Fibroblast of the aortic adventitia (primary cell): ENCODE measurements at regions not wholly inside any gene's neighbourhood (a gene's known extent, or its start where the extent isn't known, plus 50 kb on each side); places are given as distances from the start of the nearest gene placed in this dataset.
A peak's percentile ranks its signal among the peaks of the same experiment; 100 is the strongest.

Source experiments
- DNase-seq: peaks from one replicate; pipeline ENCODE4 v3.0.0-alpha.2; 2010; ENCODE audit warnings: low read depth
- H3K4me3 ChIP-seq: 2 replicates; pipeline ENCODE4 v1.5.1; 2011; ENCODE audit warnings: low read depth, mild to moderate bottlenecking, control low read depth, low read length, moderate library complexity
- TF ChIP-seq, protein P1 (sequence below): IDR thresholded peaks from 2 replicates; pipeline ENCODE4 v1.5.1; 2011; ENCODE audit warnings: mild to moderate bottlenecking, low read length, control low read depth, inconsistent platforms; ENCODE audit not compliant: insufficient read depth

DNA sequence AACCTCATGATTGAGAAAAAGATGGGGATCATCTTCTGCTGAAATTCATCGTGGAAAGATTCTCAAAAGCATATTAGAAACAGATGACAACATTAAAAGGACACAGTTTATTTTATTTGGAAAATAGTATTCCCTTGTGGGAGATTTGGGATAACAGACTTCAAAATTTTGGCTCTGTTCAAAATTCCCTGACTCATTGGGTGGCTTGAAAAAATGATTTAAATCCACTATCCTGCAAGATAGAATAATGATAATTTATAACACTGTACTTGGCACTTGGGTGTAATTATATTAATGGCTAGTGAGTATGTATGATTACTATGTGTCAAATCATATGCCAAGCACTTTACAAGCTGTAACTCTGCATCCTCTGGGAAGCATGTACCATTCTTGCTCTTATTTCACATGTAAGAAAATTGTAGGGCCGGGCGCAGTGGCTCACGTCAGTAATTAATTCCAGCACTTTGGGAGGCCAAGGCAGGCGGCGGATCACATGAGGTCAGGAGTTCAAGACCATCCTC lies 128.8 kb downstream of the LMNTD1 start:
- H3K4me3 ChIP-seq = no peak overlapping the region
- TF ChIP-seq, protein P1, sequence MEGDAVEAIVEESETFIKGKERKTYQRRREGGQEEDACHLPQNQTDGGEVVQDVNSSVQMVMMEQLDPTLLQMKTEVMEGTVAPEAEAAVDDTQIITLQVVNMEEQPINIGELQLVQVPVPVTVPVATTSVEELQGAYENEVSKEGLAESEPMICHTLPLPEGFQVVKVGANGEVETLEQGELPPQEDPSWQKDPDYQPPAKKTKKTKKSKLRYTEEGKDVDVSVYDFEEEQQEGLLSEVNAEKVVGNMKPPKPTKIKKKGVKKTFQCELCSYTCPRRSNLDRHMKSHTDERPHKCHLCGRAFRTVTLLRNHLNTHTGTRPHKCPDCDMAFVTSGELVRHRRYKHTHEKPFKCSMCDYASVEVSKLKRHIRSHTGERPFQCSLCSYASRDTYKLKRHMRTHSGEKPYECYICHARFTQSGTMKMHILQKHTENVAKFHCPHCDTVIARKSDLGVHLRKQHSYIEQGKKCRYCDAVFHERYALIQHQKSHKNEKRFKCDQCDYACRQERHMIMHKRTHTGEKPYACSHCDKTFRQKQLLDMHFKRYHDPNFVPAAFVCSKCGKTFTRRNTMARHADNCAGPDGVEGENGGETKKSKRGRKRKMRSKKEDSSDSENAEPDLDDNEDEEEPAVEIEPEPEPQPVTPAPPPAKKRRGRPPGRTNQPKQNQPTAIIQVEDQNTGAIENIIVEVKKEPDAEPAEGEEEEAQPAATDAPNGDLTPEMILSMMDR = no peak
- peak; percentile 90 for DNase-seq

DNA sequence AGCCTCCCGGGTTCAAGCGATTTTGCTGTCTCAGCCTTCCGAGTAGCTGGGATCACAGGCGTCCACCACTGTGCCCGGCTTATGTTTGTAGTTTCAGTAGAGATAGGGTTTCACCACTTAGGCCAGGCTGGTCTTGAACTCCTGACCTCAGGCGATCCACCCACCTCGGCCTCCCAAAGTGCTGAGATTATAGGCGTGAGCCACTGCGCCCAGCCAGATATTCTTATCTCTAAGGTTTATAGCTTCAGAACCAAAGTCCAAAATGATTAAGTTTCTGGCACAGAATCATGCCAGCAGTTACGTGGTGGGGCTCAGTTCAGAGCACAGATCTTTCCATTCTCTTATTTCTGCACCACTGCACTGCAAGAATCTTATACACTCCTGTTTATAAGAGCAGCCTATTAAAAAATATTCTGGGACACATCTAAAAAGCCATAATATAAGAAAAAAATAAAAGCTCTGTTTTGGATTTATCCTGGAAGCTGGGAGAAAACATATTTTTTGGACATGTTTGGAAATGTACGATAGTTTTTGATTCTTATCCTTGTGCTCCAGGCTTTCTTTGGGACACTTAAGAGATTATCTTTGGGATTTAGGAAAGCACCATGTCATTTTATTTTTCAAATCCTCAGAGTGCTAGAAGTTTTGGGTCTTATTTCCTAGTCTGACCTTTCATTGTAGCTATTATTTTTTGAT lies 129.6 kb downstream of the LMNTD1 start:
- peak; percentile 80 for DNase-seq
- no peak overlapping the region for H3K4me3 ChIP-seq
- TF ChIP-seq, protein P1 = no peak

DNA sequence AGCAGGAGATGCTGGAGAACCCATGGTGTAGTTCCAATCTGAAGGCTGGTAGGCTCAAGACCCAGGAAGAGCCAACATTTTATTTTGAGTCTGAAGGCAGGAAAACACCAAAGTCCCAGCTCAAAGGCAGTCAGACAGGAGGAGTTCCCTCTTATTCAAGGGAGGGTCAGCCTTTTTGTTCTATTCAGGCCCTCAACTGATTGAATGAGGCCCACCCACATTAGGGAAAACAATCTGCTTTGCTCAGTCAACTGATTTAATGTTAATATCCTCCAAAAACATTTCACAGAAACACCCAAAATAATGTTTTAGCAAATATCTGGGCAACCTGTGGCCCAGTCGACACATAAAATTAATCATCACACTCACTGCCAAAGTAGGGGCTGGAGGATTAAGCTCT lies 130.8 kb downstream of the LMNTD1 start:
- no peak overlapping the region for H3K4me3 ChIP-seq
- no peak for DNase-seq
- TF ChIP-seq, protein P1 = no peak

DNA sequence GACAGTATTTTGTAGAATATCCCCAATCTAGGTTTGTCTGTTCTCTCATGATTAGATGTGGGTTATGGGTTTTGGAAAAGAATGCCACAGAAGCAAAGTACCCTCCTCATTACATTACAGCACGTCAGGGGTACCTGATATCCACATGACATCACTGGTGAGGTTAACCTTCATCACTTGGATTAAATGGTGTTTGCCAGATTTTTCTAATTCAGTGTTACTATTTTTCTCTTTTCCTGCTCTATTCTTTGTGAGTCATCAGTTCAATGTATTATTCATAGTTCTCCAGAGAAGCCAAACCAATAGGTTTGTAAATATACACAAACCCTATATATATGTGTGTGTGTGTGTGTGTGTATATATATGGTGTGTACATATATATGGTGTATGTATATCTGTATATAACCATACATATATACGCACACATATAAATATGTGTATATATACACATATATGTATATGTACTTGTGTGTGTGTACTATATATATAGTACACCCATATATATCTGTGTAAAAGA lies 131.4 kb downstream of the LMNTD1 start:
- DNase-seq = peak; percentile 34
- no peak overlapping the region for H3K4me3 ChIP-seq
- TF ChIP-seq, protein P1 = no peak

DNA sequence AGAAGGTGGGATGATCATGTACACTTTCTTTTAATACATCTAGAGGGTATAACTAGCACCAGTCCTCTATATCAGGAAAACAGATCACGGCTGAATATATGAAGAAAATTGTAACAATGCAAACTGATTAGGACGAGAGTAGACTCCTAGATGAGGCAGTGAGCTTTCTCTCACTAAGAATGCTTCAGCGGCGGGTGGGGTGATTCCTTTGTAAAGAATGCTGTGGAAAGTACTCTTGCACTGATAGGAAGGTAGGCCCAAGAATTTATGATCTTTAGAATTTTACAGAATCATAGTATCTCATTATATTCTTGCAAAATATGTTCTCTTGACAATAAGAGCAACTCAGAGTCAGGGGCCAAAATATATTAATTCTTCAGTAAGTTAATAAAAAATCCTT lies 133.0 kb downstream of the LMNTD1 start:
- TF ChIP-seq, protein P1 = no peak
- DNase-seq = no peak
- no peak overlapping the region for H3K4me3 ChIP-seq

DNA sequence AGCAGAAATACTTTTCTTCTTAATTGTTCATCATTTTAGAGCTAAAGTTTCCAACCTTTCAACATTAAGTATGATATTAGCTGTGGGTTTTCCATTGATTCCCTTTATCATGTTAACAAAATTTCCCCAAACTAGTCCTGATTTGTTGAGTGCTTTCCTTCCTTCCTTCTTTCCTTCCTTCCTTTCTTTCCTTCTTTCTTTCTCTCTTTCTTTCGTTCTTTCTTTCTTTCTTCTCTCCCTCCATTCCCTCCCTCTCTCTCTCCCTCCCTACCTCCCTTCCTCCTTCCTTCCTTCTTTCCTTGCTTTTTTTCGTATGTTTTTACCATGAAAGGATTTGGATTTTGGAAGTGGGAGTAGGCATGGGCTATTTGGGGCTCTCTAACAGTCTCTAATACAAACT lies 133.5 kb downstream of the LMNTD1 start:
- DNase-seq = no peak
- no peak overlapping the region for H3K4me3 ChIP-seq
- TF ChIP-seq, protein P1 = no peak
